ENCODE measurements at regions not wholly inside any gene's neighbourhood (a gene's known extent, or its start where the extent isn't known, plus 50 kb on each side); places are given as distances from the start of the nearest gene placed in this dataset.

GRCh38 chr14:85417396-85417795 is 112.5 kb upstream of the FLRT2 start:
- TF ChIP-seq, protein P1, sequence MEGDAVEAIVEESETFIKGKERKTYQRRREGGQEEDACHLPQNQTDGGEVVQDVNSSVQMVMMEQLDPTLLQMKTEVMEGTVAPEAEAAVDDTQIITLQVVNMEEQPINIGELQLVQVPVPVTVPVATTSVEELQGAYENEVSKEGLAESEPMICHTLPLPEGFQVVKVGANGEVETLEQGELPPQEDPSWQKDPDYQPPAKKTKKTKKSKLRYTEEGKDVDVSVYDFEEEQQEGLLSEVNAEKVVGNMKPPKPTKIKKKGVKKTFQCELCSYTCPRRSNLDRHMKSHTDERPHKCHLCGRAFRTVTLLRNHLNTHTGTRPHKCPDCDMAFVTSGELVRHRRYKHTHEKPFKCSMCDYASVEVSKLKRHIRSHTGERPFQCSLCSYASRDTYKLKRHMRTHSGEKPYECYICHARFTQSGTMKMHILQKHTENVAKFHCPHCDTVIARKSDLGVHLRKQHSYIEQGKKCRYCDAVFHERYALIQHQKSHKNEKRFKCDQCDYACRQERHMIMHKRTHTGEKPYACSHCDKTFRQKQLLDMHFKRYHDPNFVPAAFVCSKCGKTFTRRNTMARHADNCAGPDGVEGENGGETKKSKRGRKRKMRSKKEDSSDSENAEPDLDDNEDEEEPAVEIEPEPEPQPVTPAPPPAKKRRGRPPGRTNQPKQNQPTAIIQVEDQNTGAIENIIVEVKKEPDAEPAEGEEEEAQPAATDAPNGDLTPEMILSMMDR (IDR thresholded peaks at IDR 0.05; ENCODE audit: low read depth, low read length) = no peak
- H3K4me3 ChIP-seq (ENCODE audit: low read depth, low read length) = no peak overlapping the region

GRCh38 chr14:85418721-85419120 is 111.2 kb upstream of the FLRT2 start:
- TF ChIP-seq, protein P1 (IDR thresholded peaks at IDR 0.05; ENCODE audit: low read depth, low read length) = no peak
- H3K4me3 ChIP-seq (ENCODE audit: low read depth, low read length) = no peak overlapping the region

GRCh38 chr14:85420278-85420677 is 109.7 kb upstream of the FLRT2 start:
- no peak overlapping the region for H3K4me3 ChIP-seq (ENCODE audit: low read depth, low read length)
- TF ChIP-seq, protein P1 (IDR thresholded peaks at IDR 0.05; ENCODE audit: low read depth, low read length) = no peak

- TF ChIP-seq, protein P1 (IDR thresholded peaks at IDR 0.05; ENCODE audit: low read depth, low read length) = no peak
- no peak overlapping the region for H3K4me3 ChIP-seq (ENCODE audit: low read depth, low read length)
Observed at GRCh38 chr14:85420707-85421106, 109.2 kb upstream of the FLRT2 start.

GRCh38 chr14:85421186-85421877 is 108.6 kb upstream of the FLRT2 start:
- TF ChIP-seq, protein P1 (IDR thresholded peaks at IDR 0.05; ENCODE audit: low read depth, low read length) = no peak
- H3K4me3 ChIP-seq (ENCODE audit: low read depth, low read length) = no peak overlapping the region

DNA sequence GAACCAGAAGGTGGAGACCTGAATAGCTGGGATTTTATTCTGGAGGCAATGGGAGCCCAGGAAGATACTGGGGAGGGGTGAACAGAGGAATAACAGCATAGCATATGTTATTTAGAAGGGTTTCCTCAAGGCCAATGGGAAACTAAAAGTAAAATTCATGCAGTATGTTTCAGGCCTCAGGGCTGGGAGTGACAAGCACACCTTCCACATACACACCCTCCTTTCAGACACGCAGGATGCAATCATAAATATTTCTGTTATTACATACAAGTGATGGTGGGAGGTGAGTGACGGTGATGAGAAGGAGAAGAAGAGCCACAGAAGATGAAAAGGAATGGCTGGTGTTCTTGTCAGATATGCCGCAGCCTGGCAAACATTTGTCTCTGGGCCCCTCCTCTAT is 106.1 kb upstream of the FLRT2 start:
- H3K4me3 ChIP-seq (ENCODE audit: low read depth, low read length) = no peak overlapping the region
- TF ChIP-seq, protein P1 (IDR thresholded peaks at IDR 0.05; ENCODE audit: low read depth, low read length) = no peak

- no peak overlapping the region for H3K4me3 ChIP-seq (ENCODE audit: low read depth, low read length)
- TF ChIP-seq, protein P1 (IDR thresholded peaks at IDR 0.05; ENCODE audit: low read depth, low read length) = no peak
Observed at GRCh38 chr14:85425507-85425906, 104.4 kb upstream of the FLRT2 start.

Data from WI38 (cell line).